CD4-positive, alpha-beta T cell (primary cell): ENCODE measurements at regions not wholly inside any gene's neighbourhood (a gene's known extent, or its start where the extent isn't known, plus 50 kb on each side); places are given as distances from the start of the nearest gene placed in this dataset.

Experiments
- ATAC-seq: fragments of 200-7000 bp; cut with Tn5 transposase; one replicate; pipeline ENCODE4 v1.10.0; 2022; ENCODE audit warnings: mild to moderate bottlenecking; ENCODE audit not compliant: poor library complexity
- CTCF ChIA-PET: fragments of 350-600 bp; sonication (Branson Sonifier 250); formaldehyde crosslinking; loops from one replicate; lab custom pipeline; 2021; ENCODE audit warnings: antibody characterized with exemption, inconsistent platforms; lab: Charles Lee
- POLR2A ChIA-PET: fragments of 350-600 bp; sonication (Branson Sonifier 250); formaldehyde crosslinking; loops from one replicate; lab custom pipeline; 2021; ENCODE audit warnings: antibody characterized with exemption, inconsistent platforms; lab: Charles Lee
- DNase-seq, 14 experiments: peaks; one replicate each; pipeline ENCODE4 v3.0.0-alpha.2; 2013 to 2020; ENCODE audit warnings: mixed read lengths in 2 of 14
- H3K27ac ChIP-seq, 2 donors: one replicate each; pipeline versions ENCODE4 v1.5.1 to v1.7.0; 2013; ENCODE audit warnings: low read length in 2 of 2, low read depth in 1 of 2, mild to moderate bottlenecking in 1 of 2
- H3K27me3 ChIP-seq, 2 experiments: 1 replicate in 1 of 2; 2 replicates in 1 of 2; pipeline versions ENCODE4 v1.6.1 to v1.7.0; 2013; ENCODE audit warnings: low read length in 2 of 2, control low read depth in 1 of 2, mild to moderate bottlenecking in 1 of 2, moderate library complexity in 1 of 2; ENCODE audit not compliant: insufficient read depth in 2 of 2, control insufficient read depth in 1 of 2
- H3K36me3 ChIP-seq: one replicate; pipeline ENCODE4 v1.6.1; 2013; ENCODE audit warnings: low read length, control low read depth; ENCODE audit not compliant: insufficient read depth
- H3K4me1 ChIP-seq: one replicate; pipeline ENCODE4 v1.6.1; 2013; ENCODE audit warnings: low read length, control low read depth; ENCODE audit not compliant: insufficient read depth
- H3K4me3 ChIP-seq: one replicate; pipeline ENCODE4 v1.5.1; 2013; ENCODE audit warnings: mild to moderate bottlenecking, low read length, moderate library complexity
- H3K9me3 ChIP-seq, 2 experiments: 1 replicate in 1 of 2; 2 replicates in 1 of 2; pipeline versions ENCODE4 v1.6.1 to v1.7.0; 2013; ENCODE audit warnings: low read length in 2 of 2, mild to moderate bottlenecking in 2 of 2, control low read depth in 1 of 2, moderate library complexity in 1 of 2; ENCODE audit not compliant: control insufficient read depth in 1 of 2, insufficient read depth in 1 of 2
- H3K27ac Mint-ChIP-seq: one replicate; pipeline ENCODE4 v1.8.0; 2020; ENCODE audit warnings: mixed read lengths
- H3K27me3 Mint-ChIP-seq: one replicate; pipeline ENCODE4 v1.8.0; 2021; ENCODE audit warnings: mixed read lengths
- H3K36me3 Mint-ChIP-seq: one replicate; pipeline ENCODE4 v1.8.0; 2021; ENCODE audit warnings: low read depth, mixed read lengths
- H3K4me1 Mint-ChIP-seq: one replicate; pipeline ENCODE4 v1.8.0; 2021; ENCODE audit warnings: low read depth, mixed read lengths
- H3K4me3 Mint-ChIP-seq: one replicate; pipeline ENCODE4 v1.8.0; 2020; ENCODE audit warnings: mild to moderate bottlenecking, mixed read lengths
- H3K9me3 Mint-ChIP-seq: one replicate; pipeline ENCODE4 v1.8.0; 2020; ENCODE audit warnings: mixed read lengths
- CTCF ChIP-seq: fragments of 200-600 bp; IDR thresholded peaks from one replicate; pipeline ENCODE4 v1.8.0; 2022; ENCODE audit warnings: antibody characterized with exemption, mild to moderate bottlenecking
- intact Hi-C, 2 experiments: fragments of 100-400 bp; cut with DNase I in 1 of 2; cut with micrococcal nuclease in 1 of 2; formaldehyde crosslinking; loops; one replicate each; pipeline versions ENCODE4 v1.15.1 to v1.9.0; 2023 to 2025; cut with DNase I, micrococcal nuclease

DNA sequence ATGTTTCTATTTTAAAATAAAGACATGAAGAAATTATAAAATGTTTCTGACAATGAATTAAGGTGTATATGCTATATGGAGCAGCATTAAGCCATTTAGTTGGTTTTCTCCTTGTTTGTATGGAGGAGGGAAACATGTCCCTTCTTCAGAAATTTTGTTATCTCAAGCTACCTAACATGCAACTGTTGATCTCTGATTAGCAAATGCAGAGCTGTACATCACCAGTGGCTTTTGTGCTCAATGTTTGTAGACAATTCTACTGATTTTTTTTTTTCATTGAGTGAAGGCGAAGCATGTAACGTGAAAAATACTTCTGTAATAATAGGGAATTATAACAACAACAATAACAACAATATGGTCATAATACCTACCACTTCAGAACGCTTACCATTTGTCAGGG lies 463.7 kb downstream of the PLPP3 start:
- no peaks in the 10 kb centered on the region for H3K9me3 Mint-ChIP-seq
- no peaks in the 10 kb centered on the region for H3K27me3 Mint-ChIP-seq
- H3K36me3 Mint-ChIP-seq, result no peaks in the 10 kb centered on the region
- no peaks in the 10 kb centered on the region for H3K4me1 ChIP-seq
- no peak for DNase-seq
- H3K27me3 ChIP-seq, result no peaks in the 10 kb centered on the region
- no peaks in the 10 kb centered on the region for H3K4me1 Mint-ChIP-seq
- no peak overlapping the region for H3K27ac Mint-ChIP-seq
- intact Hi-C loops, result no loop called here
- CTCF ChIA-PET, result no interaction called here
- POLR2A ChIA-PET, result no interaction called here
- no peaks in the 10 kb centered on the region for H3K36me3 ChIP-seq
- TF ChIP-seq CTCF, result no peak
- H3K9me3 ChIP-seq, result no peaks in the 10 kb centered on the region
- ATAC-seq, result no peak
- H3K4me3 ChIP-seq, result no peak overlapping the region
- no peak overlapping the region for H3K27ac ChIP-seq
- H3K4me3 Mint-ChIP-seq, result no peak overlapping the region

DNA sequence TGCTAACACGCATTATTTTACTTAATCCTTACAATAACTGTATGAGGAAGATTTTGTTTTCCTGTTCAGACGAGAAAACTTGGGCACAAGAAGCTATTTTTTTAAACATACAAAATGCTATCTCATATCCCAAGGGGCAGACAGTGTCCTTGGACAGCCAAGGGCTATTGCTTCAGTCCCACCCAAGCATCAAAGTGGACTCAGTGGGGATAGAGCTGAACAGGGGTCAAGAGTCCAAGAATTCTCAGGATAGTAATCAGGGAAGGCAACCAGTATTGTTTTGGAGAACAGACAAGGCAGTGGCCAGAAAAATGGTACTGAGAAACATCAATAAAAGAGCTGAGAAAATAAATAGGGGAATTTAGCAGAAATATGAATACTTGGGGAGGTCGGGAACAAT lies 465.7 kb downstream of the PLPP3 start:
- H3K4me1 ChIP-seq, result no peaks in the 10 kb centered on the region
- H3K36me3 ChIP-seq, result no peaks in the 10 kb centered on the region
- no peaks in the 10 kb centered on the region for H3K9me3 Mint-ChIP-seq
- intact Hi-C loops, result no loop called here
- POLR2A ChIA-PET, result no interaction called here
- H3K27me3 ChIP-seq, result no peaks in the 10 kb centered on the region
- DNase-seq (no peak), ATAC-seq (no peak)
- CTCF ChIA-PET, result no interaction called here
- no peak overlapping the region for H3K4me3 ChIP-seq
- no peak overlapping the region for H3K4me3 Mint-ChIP-seq
- no peaks in the 10 kb centered on the region for H3K4me1 Mint-ChIP-seq
- TF ChIP-seq CTCF, result no peak
- H3K9me3 ChIP-seq, result peaks cover 0 to 2% of the 10 kb centered on the region in 2 experiments
- no peak overlapping the region for H3K27ac ChIP-seq
- H3K27ac Mint-ChIP-seq, result no peak overlapping the region
- H3K27me3 Mint-ChIP-seq, result no peaks in the 10 kb centered on the region
- H3K36me3 Mint-ChIP-seq, result no peaks in the 10 kb centered on the region

DNA sequence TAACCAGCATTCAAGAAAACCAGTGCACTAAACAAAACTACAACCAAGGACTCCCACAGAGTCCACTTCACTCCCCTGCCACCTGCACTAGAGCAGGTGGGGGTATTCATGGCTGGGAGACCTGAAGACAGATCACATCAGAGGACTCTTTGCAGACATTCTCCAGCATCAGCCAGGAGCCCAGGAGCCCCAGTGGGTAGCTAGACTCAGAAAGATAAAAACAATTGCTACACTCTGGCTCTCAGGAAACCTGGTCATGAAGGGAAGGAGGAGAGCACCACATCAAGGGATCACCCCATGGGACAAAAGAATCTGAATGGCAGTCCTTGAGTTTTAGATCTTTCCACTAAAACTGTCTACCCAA lies 472.1 kb downstream of the PLPP3 start:
- Mint-ChIP-seq H3K27ac (no peak overlapping the region), H3K4me3 (no peak overlapping the region), H3K27me3 (no peaks in the 10 kb centered on the region), H3K4me1 (no peaks in the 10 kb centered on the region), H3K36me3 (no peaks in the 10 kb centered on the region), H3K9me3 (peaks cover 15% of the 10 kb centered on the region)
- Histone ChIP-seq H3K4me3 (no peak overlapping the region), H3K9me3 (peaks cover 0 to 7% of the 10 kb centered on the region in 2 experiments), H3K27me3 (no peaks in the 10 kb centered on the region), H3K4me1 (no peaks in the 10 kb centered on the region), H3K27ac (no peak overlapping the region), H3K36me3 (no peaks in the 10 kb centered on the region)
- no peak for TF ChIP-seq CTCF
- ATAC-seq (no peak), DNase-seq (no peak)
- ChIA-PET POLR2A (no interaction called here), CTCF (no interaction called here)
- intact Hi-C loops, result no loop called here
